Islet of Langerhans (tissue), 1 donor: ENCODE measurements at regions not wholly inside any gene's neighbourhood (a gene's known extent, or its start where the extent isn't known, plus 50 kb on each side); places are given as distances from the start of the nearest gene placed in this dataset.

Source experiments
- FAIRE-seq: peaks from one replicate; lab custom pipeline; 2011; peaks lifted over from hg19 to GRCh38; lab: Jason Lieb, UNC

DNA sequence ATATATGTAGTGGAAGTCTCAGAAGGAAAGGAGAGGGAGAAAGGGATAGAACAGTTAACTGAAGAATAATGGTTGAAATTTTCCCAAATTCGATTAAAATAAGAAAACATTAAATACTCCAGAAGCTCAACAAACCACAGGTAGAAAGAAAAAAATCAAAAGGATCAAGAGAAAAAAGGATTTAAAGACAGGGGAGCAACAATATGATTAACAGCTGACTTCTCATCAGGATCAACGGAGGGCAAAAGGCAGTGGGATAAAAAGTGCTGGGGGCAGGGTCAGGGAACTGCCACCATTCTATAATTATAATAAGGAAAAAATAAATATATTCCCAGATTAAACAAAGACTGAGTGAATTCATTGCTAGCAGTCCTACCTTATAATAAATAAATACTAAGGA is 55.3 kb downstream of the CDKN2C start:
- no peak for FAIRE-seq

DNA sequence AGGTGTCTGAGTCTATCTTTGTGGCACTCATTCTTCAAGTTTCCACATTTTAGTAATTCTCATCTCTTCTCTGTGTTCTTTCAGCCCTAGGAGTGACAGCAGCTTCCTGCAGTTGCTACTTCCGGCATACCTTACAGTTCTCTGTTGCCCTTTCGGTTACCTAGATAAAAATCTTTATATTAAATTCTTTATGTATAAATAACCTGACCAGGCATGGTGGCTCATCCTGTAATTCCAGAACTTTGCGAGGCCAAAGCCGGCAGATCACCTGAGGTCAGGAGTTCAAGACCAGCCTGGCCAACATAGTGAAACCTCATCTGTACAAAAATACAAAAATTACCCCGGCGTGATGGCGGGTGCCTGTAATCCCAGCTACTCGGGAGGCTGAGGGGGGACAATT is 62.9 kb downstream of the CDKN2C start:
- no peak for FAIRE-seq

DNA sequence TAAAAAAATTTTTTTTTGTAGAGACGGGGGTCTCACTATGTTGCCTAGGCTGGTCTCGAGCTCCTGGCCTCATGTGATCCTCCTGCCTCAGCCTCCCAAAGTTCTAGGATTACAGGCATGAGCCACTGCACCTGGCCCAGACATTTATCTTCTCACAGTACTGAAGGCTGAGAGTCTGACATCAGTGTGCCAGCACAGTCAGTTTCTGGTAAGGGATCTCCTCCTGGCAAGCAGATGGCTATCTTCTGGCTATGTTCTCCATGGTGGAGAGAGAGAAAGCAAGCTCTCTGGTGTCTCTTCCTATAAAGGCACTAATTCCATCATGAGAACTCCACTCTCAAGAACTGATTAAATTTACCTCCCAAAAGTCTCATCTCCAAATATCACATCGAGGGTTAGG is 57.8 kb upstream of the C1orf185 start:
- no peak for FAIRE-seq

DNA sequence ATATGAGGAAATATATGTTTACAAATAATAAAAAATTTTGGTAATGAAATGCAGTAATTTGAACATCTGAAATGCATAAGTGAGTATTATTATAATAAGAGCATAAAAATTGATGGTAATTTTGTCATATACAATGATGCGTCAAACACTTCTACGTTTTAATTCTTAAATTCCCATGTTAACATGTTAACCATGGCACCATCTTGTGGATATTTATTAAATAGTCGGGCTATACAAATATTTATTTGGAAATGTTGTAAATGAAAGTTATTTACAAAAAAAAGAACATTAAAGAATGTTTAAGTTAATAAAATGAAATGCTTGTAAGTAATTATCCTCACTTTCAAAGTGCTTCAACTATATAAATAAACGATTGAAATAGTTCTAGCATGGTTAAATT is 57.2 kb upstream of the C1orf185 start:
- FAIRE-seq, result peak; percentile 55

DNA sequence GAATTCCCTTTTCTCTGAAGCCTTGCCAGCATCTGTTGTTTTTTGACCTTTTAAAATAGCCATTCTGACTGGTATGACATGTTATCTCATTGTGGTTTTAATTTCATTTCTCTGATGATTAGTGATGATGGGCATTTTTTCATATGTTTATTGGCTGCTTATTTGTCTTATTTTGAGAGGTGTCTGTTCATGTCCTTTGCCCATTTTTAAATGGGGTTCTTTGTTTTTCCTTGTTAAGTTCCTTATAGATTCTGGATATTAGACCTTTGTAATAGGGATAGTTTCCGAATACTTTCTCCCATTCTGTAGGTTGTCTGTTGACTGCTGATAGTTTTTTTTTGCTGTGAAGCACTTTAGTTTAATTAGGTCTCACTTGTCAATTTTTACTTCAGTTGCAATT is 54.0 kb upstream of the C1orf185 start:
- FAIRE-seq, result no peak

DNA sequence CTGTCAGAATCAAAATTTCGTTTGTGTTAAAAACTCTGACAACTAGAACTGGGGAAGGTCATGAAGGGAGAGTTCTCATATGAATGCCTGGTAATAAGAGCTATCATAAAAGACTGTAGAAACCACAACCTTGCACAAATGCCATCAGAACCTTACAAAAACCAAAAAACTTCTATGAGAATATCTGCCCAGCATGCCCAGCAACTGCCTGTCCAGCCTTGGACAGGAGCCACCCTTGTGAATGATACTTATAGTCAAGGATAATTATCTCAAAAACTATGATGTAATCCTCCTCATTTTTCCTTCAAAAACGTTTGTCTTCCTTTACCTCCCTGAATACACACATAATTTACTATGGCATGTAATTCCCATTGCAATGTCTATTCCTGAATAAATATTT is 53.4 kb upstream of the C1orf185 start:
- FAIRE-seq, result no peak
